ENCODE measurements at regions not wholly inside any gene's neighbourhood (a gene's known extent, or its start where the extent isn't known, plus 50 kb on each side); places are given as distances from the start of the nearest gene placed in this dataset.
"Not testable (repeated sequence)": the region's sequence is repeated elsewhere in the genome, so short reads cannot be mapped to it uniquely, and the experiment has no call there.

GRCh38 chr5:23410775-23411174, 96.6 kb upstream of the PRDM9 start:
- TF ChIP-seq CTCF, POLR2A (IDR thresholded peaks at IDR 0.05): not testable (repeated sequence)

Data from ovary (tissue), 3 donors.